Endothelial cell of umbilical vein (primary cell): ENCODE measurements at regions not wholly inside any gene's neighbourhood (a gene's known extent, or its start where the extent isn't known, plus 50 kb on each side); places are given as distances from the start of the nearest gene placed in this dataset.

Experiments
- BruUV-seq: library from RNA; stranded (reverse); fragments of 400-500 nt; replicated peaks from 2 replicates; lab custom pipeline; 2021; lab: Mats Ljungman, UMichigan
- CTCF ChIA-PET: fragments of 300-600, 350-600 bp; sonication (Branson Sonifier 250); formaldehyde crosslinking; loops from one replicate; lab custom pipeline; 2021; ENCODE audit warnings: antibody characterized with exemption, inconsistent platforms; lab: Charles Lee
- POLR2A ChIA-PET: fragments of 300-600, 350-600 bp; sonication (Branson Sonifier 250); formaldehyde crosslinking; loops from one replicate; lab custom pipeline; 2021; ENCODE audit warnings: antibody characterized with exemption, inconsistent platforms; lab: Charles Lee
- DNase-seq: peaks from one replicate; pipeline ENCODE4 v3.0.0-alpha.2; 2011; ENCODE audit warnings: low read depth, low spot score
- FAIRE-seq: peaks from 2 replicates; lab custom pipeline; 2011; peaks lifted over from hg19 to GRCh38; lab: Jason Lieb, UNC
- H2AFZ ChIP-seq: 2 replicates; pipeline ENCODE4 v1.6.0; 2012; ENCODE audit warnings: low read depth, low read length, control low read depth, inconsistent platforms
- H3K27ac ChIP-seq: 2 replicates; pipeline ENCODE4 v1.5.1; 2011; ENCODE audit warnings: low read depth, mild to moderate bottlenecking, control low read depth, low read length, moderate library complexity; ENCODE audit not compliant: insufficient read depth
- H3K27me3 ChIP-seq, 2 experiments: 2 replicates each; pipeline versions ENCODE4 v1.6.0 to v1.6.1; 2011; ENCODE audit warnings: low read length in 2 of 2, mixed read lengths in 1 of 2; ENCODE audit not compliant: control insufficient read depth in 2 of 2, insufficient read depth in 2 of 2
- H3K36me3 ChIP-seq, 2 experiments: 2 replicates in 1 of 2; 3 replicates in 1 of 2; pipeline ENCODE4 v1.5.1; 2011; ENCODE audit warnings: low read length in 2 of 2, mild to moderate bottlenecking in 1 of 2, moderate library complexity in 1 of 2; ENCODE audit not compliant: control insufficient read depth in 2 of 2, insufficient read depth in 2 of 2; ENCODE audit errors: extremely low read depth in 1 of 2
- H3K4me1 ChIP-seq: 3 replicates; pipeline ENCODE4 v1.5.1; 2011; ENCODE audit warnings: mild to moderate bottlenecking, low read length; ENCODE audit not compliant: control insufficient read depth, insufficient read depth; ENCODE audit errors: extremely low read depth
- H3K4me2 ChIP-seq: 2 replicates; pipeline ENCODE4 v1.6.1; 2011; ENCODE audit warnings: low read length, control low read depth, mixed read lengths; ENCODE audit not compliant: insufficient read depth
- H3K4me3 ChIP-seq, 3 experiments: fragments of 200-600 bp in 1 of 3; sonication (generic), shearing (Covaris generic) in 1 of 3; replicated peaks in 1 of 3; 2 replicates each; pipeline ENCODE4 v1.5.1; 2011 to 2016; ENCODE audit warnings: control low read depth in 3 of 3, low read length in 3 of 3, mild to moderate bottlenecking in 2 of 3, inconsistent platforms in 1 of 3, low read depth in 1 of 3, moderate library complexity in 1 of 3; ENCODE audit not compliant: insufficient read depth in 1 of 3
- H3K79me2 ChIP-seq: 2 replicates; pipeline ENCODE4 v1.6.0; 2012; ENCODE audit warnings: low read length, inconsistent platforms; ENCODE audit not compliant: control insufficient read depth, insufficient read depth
- H3K9ac ChIP-seq: replicated peaks from 2 replicates; pipeline ENCODE3; 2011; ENCODE audit warnings: low read length, control low read depth; ENCODE audit not compliant: insufficient read depth; ENCODE audit errors: extremely low read depth
- H3K9me1 ChIP-seq: replicated peaks from 3 replicates; pipeline ENCODE4 v1.6.0; 2011; ENCODE audit warnings: mild to moderate bottlenecking, low read length; ENCODE audit not compliant: control insufficient read depth, insufficient read depth; ENCODE audit errors: extremely low read depth
- H3K9me3 ChIP-seq: replicated peaks from 2 replicates; pipeline ENCODE4 v1.5.1; 2012; ENCODE audit warnings: low read length, inconsistent platforms; ENCODE audit not compliant: control insufficient read depth, insufficient read depth
- H4K20me1 ChIP-seq: replicated peaks from 2 replicates; pipeline ENCODE3; 2011; ENCODE audit warnings: mild to moderate bottlenecking, low read length; ENCODE audit not compliant: control insufficient read depth, insufficient read depth; ENCODE audit errors: extremely low read depth
- EZH2 ChIP-seq: IDR thresholded peaks from 2 replicates; pipeline ENCODE4 v1.6.1; 2012; ENCODE audit warnings: borderline replicate concordance, low read depth, mild to moderate bottlenecking, moderate library complexity, low read length, inconsistent platforms; ENCODE audit not compliant: severe bottlenecking
- FOS ChIP-seq: IDR thresholded peaks from 2 replicates; pipeline ENCODE4 v1.6.1; 2011; ENCODE audit warnings: mild to moderate bottlenecking, low read length, moderate library complexity, borderline replicate concordance; ENCODE audit not compliant: insufficient read depth
- GATA2 ChIP-seq: IDR thresholded peaks from 2 replicates; pipeline ENCODE4 v1.7.0; 2011; ENCODE audit warnings: low read depth, mild to moderate bottlenecking, moderate library complexity, mixed read lengths, low read length; ENCODE audit not compliant: insufficient read length, insufficient read depth
- JUN ChIP-seq: IDR thresholded peaks from 2 replicates; pipeline ENCODE4 v1.6.1; 2011; ENCODE audit warnings: borderline replicate concordance, low read depth; ENCODE audit not compliant: insufficient read length, insufficient read depth
- MYC ChIP-seq: IDR thresholded peaks from one replicate; pipeline ENCODE4 v1.6.1; 2011; ENCODE audit warnings: mild to moderate bottlenecking, low read depth, low read length
- POLR2A ChIP-seq: IDR thresholded peaks from 2 replicates; pipeline ENCODE4 v1.6.1; 2012; ENCODE audit warnings: low read depth, mild to moderate bottlenecking, control low read depth, low read length
- POLR2AphosphoS5 ChIP-seq: IDR thresholded peaks from 2 replicates; pipeline ENCODE4 v1.6.1; 2012; ENCODE audit warnings: low read depth, mild to moderate bottlenecking, control low read depth, low read length, moderate library complexity; ENCODE audit not compliant: insufficient read depth
- dilution Hi-C: fragments of 300-500 bp; cut with MboI; formaldehyde crosslinking; loops from one replicate; pipeline ENCODE4 v1.15.0; 2019; ENCODE audit warnings: low sequenced_read_pairs; ENCODE audit not compliant: extremely low pct_ligation_motif_present
- intact Hi-C: fragments of 100-400 bp; cut with micrococcal nuclease; formaldehyde crosslinking; loops from one replicate; pipeline ENCODE4 v1.10.0; 2022
- TF ChIP-seq, protein P1 (sequence below): IDR thresholded peaks from 2 replicates; pipeline ENCODE4 v1.6.1; 2011; ENCODE audit not compliant: insufficient read depth, insufficient read length
- TF ChIP-seq, protein P2 (sequence below), 2 donors: IDR thresholded peaks; 1 replicate in 1 of 2; 2 replicates in 1 of 2; pipeline ENCODE4 v1.5.1; 2011; ENCODE audit warnings: low read length in 2 of 2, mild to moderate bottlenecking in 2 of 2, moderate library complexity in 2 of 2, control low read depth in 1 of 2, inconsistent platforms in 1 of 2, low read depth in 1 of 2; ENCODE audit not compliant: insufficient read depth in 1 of 2; ENCODE audit errors: extremely low read depth in 1 of 2

DNA sequence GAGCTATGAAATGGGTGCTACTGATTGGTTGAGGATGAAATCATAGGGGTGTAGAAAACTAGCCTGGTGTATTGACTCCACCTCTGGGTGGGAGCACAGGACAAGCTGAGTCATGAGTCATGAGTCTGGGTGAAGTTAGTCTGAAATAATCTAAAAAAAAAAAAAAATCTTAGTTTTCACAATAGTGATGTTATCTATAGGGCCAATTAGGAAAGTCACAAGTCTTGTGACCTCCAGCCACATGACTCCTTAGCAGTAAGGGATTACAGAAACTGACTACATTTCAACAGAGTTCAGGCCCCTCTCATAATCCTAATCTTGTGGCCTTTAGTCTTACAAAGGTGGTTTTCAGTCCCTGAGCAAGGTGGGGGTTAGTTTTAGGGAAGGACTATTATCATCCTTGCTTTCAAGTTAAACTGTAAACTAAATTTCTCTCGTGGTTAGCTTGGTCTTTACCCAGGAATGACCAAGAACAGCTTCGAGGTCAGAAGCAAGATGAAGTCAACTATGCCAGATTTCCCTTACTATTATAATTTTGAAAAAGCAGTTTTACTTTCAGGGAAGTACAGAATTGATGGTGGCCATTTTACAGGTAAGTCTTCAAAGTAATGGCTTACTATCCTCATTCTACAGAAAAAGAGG lies 338.0 kb upstream of the GYPC start:
- FAIRE-seq (no peak), DNase-seq (no peak)
- no TSS peak for BruUV-seq
- H3K9ac ChIP-seq: no peak overlapping the region
- no peak overlapping the region for H3K27ac ChIP-seq
- H3K27me3 ChIP-seq: no peaks in the 10 kb centered on the region
- peaks cover 3% of the 10 kb centered on the region for H3K9me3 ChIP-seq
- POLR2A ChIA-PET: no interaction called here
- no peak overlapping the region for H3K4me3 ChIP-seq
- no peaks in the 10 kb centered on the region for H3K4me1 ChIP-seq
- H2AFZ ChIP-seq: no peak overlapping the region
- H3K79me2 ChIP-seq: no peaks in the 10 kb centered on the region
- H3K4me2 ChIP-seq: no peak overlapping the region
- dilution Hi-C loops: no loop called here
- TF ChIP-seq, protein P1, sequence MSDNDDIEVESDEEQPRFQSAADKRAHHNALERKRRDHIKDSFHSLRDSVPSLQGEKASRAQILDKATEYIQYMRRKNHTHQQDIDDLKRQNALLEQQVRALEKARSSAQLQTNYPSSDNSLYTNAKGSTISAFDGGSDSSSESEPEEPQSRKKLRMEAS: no peak
- no peak for TF ChIP-seq POLR2A
- TF ChIP-seq, protein P2, sequence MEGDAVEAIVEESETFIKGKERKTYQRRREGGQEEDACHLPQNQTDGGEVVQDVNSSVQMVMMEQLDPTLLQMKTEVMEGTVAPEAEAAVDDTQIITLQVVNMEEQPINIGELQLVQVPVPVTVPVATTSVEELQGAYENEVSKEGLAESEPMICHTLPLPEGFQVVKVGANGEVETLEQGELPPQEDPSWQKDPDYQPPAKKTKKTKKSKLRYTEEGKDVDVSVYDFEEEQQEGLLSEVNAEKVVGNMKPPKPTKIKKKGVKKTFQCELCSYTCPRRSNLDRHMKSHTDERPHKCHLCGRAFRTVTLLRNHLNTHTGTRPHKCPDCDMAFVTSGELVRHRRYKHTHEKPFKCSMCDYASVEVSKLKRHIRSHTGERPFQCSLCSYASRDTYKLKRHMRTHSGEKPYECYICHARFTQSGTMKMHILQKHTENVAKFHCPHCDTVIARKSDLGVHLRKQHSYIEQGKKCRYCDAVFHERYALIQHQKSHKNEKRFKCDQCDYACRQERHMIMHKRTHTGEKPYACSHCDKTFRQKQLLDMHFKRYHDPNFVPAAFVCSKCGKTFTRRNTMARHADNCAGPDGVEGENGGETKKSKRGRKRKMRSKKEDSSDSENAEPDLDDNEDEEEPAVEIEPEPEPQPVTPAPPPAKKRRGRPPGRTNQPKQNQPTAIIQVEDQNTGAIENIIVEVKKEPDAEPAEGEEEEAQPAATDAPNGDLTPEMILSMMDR (IDR thresholded peaks at IDR 0.05; ENCODE audit: extremely low read depth in 1 of 2, insufficient read depth in 1 of 2, low read depth in 1 of 2, low read length in 2 of 2): no peak
- no peak for TF ChIP-seq EZH2
- no peak for TF ChIP-seq FOS
- no peak for TF ChIP-seq JUN
- no peak for TF ChIP-seq POLR2AphosphoS5
- no peak for TF ChIP-seq GATA2
- no peak for TF ChIP-seq MYC
- no peaks in the 10 kb centered on the region for H3K36me3 ChIP-seq
- CTCF ChIA-PET: no interaction called here
- intact Hi-C loops: no loop called here
- no peaks in the 10 kb centered on the region for H4K20me1 ChIP-seq
- no peaks in the 10 kb centered on the region for H3K9me1 ChIP-seq
